Neural cell (in vitro differentiated cells): ENCODE measurements at regions not wholly inside any gene's neighbourhood (a gene's known extent, or its start where the extent isn't known, plus 50 kb on each side); places are given as distances from the start of the nearest gene placed in this dataset.

Source experiments
- H2AFZ ChIP-seq: fragments of 200-600, 300-800 bp; sonication (generic), shearing (Covaris generic); 2 replicates; pipeline ENCODE4 v1.6.0; 2014; ENCODE audit warnings: low read depth, mild to moderate bottlenecking, antibody characterized with exemption, low read length, moderate library complexity
- H3F3A ChIP-seq: fragments of 200-600 bp; shearing (Covaris generic); 2 replicates; pipeline ENCODE4 v1.6.1; 2016; ENCODE audit warnings: mild to moderate bottlenecking, moderate library complexity, mixed read lengths, antibody characterized with exemption, low read length; ENCODE audit not compliant: insufficient read depth, poor library complexity, severe bottlenecking
- H3K27ac ChIP-seq: fragments of 200-600, 300-800 bp; sonication (generic), shearing (Covaris generic); 2 replicates; pipeline ENCODE4 v1.5.1; 2014; ENCODE audit warnings: mild to moderate bottlenecking, low read length, moderate library complexity
- H3K27me3 ChIP-seq: fragments of 300-800, 200-600 bp; sonication (generic), shearing (Covaris generic); 2 replicates; pipeline ENCODE4 v1.6.0; 2014; ENCODE audit warnings: mild to moderate bottlenecking, low read depth, low read length, moderate library complexity; ENCODE audit not compliant: insufficient read depth
- H3K36me3 ChIP-seq: fragments of 300-800, 200-600 bp; sonication (generic), shearing (Covaris generic); 2 replicates; pipeline ENCODE4 v1.5.1; 2014; ENCODE audit warnings: mild to moderate bottlenecking, antibody characterized with exemption, low read length, moderate library complexity; ENCODE audit not compliant: insufficient read depth
- H3K4me2 ChIP-seq: fragments of 300-800, 200-600 bp; sonication (generic), shearing (Covaris generic); 2 replicates; pipeline ENCODE4 v1.6.0; 2014; ENCODE audit warnings: mild to moderate bottlenecking, low read length
- H3K4me3 ChIP-seq: fragments of 300-800, 200-600 bp; sonication (generic), shearing (Covaris generic); 2 replicates; pipeline ENCODE4 v1.5.1; 2014; ENCODE audit warnings: mild to moderate bottlenecking, low read length, moderate library complexity
- H3K79me2 ChIP-seq: fragments of 200-600 bp; shearing (Covaris generic); replicated peaks from 2 replicates; pipeline ENCODE4 v1.6.0; 2014; ENCODE audit warnings: mild to moderate bottlenecking, low read length, moderate library complexity; ENCODE audit not compliant: insufficient read depth
- H3K9ac ChIP-seq: fragments of 300-800, 200-600 bp; sonication (generic), shearing (Covaris generic); 2 replicates; pipeline ENCODE4 v1.6.1; 2016; ENCODE audit warnings: mild to moderate bottlenecking, low read length, mixed read lengths
- H3K9me2 ChIP-seq: fragments of 200-600 bp; shearing (Covaris generic); 2 replicates; pipeline ENCODE4 v1.6.1; 2016; ENCODE audit warnings: mild to moderate bottlenecking, low read length, mixed read lengths; ENCODE audit not compliant: insufficient read depth
- H3K9me3 ChIP-seq: fragments of 200-600, 300-800 bp; sonication (generic), shearing (Covaris generic); 2 replicates; pipeline ENCODE4 v1.6.1; 2016; ENCODE audit warnings: mild to moderate bottlenecking, mixed run types, low read length, moderate library complexity, mixed read lengths
- H4K20me1 ChIP-seq: fragments of 200-600 bp; shearing (Covaris generic); 2 replicates; pipeline ENCODE4 v1.6.1; 2016; ENCODE audit warnings: mild to moderate bottlenecking, mixed run types; ENCODE audit not compliant: insufficient read depth
- EP300 ChIP-seq: fragments of 450-650 bp; conservative IDR thresholded peaks from 2 replicates; pipeline ENCODE4 v1.6.1; 2014; ENCODE audit warnings: antibody characterized with exemption, mild to moderate bottlenecking, moderate library complexity; ENCODE audit not compliant: poor library complexity, severe bottlenecking
- EZH2 ChIP-seq: fragments of 200-600, 300-800 bp; shearing (Covaris generic), sonication (generic); IDR thresholded peaks from 2 replicates; pipeline ENCODE4 v1.6.1; 2014; ENCODE audit warnings: antibody characterized with exemption, low read length, borderline replicate concordance, mild to moderate bottlenecking; ENCODE audit not compliant: insufficient read depth, poor library complexity, severe bottlenecking
- MXI1 ChIP-seq: fragments of 450-650 bp; conservative IDR thresholded peaks from 2 replicates; pipeline ENCODE4 v1.6.1; 2014; ENCODE audit warnings: antibody characterized with exemption, mild to moderate bottlenecking; ENCODE audit not compliant: poor library complexity, severe bottlenecking
- POLR2AphosphoS5 ChIP-seq: IDR thresholded peaks from 2 replicates; pipeline ENCODE4 v1.6.1; 2012
- RAD21 ChIP-seq: fragments of 450-650 bp; conservative IDR thresholded peaks from 2 replicates; pipeline ENCODE4 v1.6.1; 2014; ENCODE audit warnings: antibody characterized with exemption, mild to moderate bottlenecking, moderate library complexity
- REST ChIP-seq: IDR thresholded peaks from 2 replicates; pipeline ENCODE4 v1.6.1; 2012; ENCODE audit warnings: borderline replicate concordance
- SMC3 ChIP-seq: fragments of 450-650 bp; conservative IDR thresholded peaks from 2 replicates; pipeline ENCODE4 v1.6.1; 2014; ENCODE audit warnings: antibody characterized with exemption, mild to moderate bottlenecking, moderate library complexity; ENCODE audit not compliant: poor library complexity
- TAF1 ChIP-seq: IDR thresholded peaks from 2 replicates; pipeline ENCODE4 v1.6.1; 2012; ENCODE audit warnings: low read depth
- TF ChIP-seq, protein P1 (sequence below): fragments of 450-650 bp; IDR thresholded peaks from 2 replicates; pipeline ENCODE4 v1.5.1; 2014; ENCODE audit warnings: antibody characterized with exemption, mild to moderate bottlenecking, moderate library complexity; ENCODE audit not compliant: poor library complexity, severe bottlenecking

DNA sequence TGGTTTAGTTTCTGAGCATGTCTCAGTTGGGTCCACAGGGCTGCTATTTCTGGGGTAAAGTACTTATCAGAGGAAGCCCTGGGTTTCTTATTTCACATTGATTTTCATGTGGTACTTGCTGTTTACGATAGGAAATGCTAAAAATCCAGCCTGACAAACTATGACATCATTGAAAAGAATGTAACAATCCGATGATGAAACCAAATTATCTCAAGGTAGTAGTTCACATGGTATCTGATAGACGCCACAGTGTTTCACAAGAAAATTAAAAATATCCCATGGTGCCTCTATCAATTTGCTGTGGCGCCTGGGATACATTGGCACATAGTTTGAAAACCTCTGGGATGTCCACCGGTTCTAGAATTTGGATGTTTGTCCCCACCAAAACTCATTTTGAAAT is 418.9 kb upstream of the RPS6KA3 start:
- no peaks in the 10 kb centered on the region for H3F3A ChIP-seq
- no peak overlapping the region for H3K27ac ChIP-seq
- H3K79me2 ChIP-seq = no peaks in the 10 kb centered on the region
- H2AFZ ChIP-seq = no peak overlapping the region
- H3K4me3 ChIP-seq = no peak overlapping the region
- H4K20me1 ChIP-seq = no peaks in the 10 kb centered on the region
- no peaks in the 10 kb centered on the region for H3K36me3 ChIP-seq
- H3K9ac ChIP-seq = no peak overlapping the region
- no peaks in the 10 kb centered on the region for H3K9me3 ChIP-seq
- no peak overlapping the region for H3K4me2 ChIP-seq
- TF ChIP-seq POLR2AphosphoS5 (no peak), REST (no peak), SMC3 (no peak), RAD21 (no peak)
- no peaks in the 10 kb centered on the region for H3K9me2 ChIP-seq
- H3K27me3 ChIP-seq = no peaks in the 10 kb centered on the region

DNA sequence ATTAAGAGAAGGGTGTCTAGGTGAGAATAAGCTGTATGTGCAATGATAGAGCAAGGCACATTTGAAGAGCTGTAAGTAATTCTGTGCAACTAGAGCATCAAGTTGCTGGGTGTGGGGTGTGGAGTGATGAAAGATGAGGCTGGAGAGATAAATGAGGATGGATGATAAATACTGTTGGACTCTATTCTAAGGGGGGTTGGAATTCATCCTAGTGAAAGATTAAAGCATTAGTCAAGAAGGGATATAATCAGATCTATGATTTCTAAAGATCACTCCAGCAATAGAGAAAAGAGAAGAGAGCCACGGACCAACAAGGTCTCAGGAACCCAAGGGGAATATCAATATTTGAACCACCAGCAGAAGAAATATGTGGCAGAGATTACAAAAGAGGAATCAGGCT is 415.0 kb upstream of the RPS6KA3 start:
- no peaks in the 10 kb centered on the region for H4K20me1 ChIP-seq
- H3K9me2 ChIP-seq = no peaks in the 10 kb centered on the region
- no peak for TF ChIP-seq EZH2
- no peak for TF ChIP-seq TAF1
- TF ChIP-seq REST = no peak
- no peak for TF ChIP-seq POLR2AphosphoS5
- TF ChIP-seq, protein P1, sequence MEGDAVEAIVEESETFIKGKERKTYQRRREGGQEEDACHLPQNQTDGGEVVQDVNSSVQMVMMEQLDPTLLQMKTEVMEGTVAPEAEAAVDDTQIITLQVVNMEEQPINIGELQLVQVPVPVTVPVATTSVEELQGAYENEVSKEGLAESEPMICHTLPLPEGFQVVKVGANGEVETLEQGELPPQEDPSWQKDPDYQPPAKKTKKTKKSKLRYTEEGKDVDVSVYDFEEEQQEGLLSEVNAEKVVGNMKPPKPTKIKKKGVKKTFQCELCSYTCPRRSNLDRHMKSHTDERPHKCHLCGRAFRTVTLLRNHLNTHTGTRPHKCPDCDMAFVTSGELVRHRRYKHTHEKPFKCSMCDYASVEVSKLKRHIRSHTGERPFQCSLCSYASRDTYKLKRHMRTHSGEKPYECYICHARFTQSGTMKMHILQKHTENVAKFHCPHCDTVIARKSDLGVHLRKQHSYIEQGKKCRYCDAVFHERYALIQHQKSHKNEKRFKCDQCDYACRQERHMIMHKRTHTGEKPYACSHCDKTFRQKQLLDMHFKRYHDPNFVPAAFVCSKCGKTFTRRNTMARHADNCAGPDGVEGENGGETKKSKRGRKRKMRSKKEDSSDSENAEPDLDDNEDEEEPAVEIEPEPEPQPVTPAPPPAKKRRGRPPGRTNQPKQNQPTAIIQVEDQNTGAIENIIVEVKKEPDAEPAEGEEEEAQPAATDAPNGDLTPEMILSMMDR = no peak
- no peak for TF ChIP-seq RAD21
- TF ChIP-seq MXI1 = no peak
- TF ChIP-seq SMC3 = no peak
- TF ChIP-seq EP300 = no peak
- H3K9me3 ChIP-seq = no peaks in the 10 kb centered on the region
- no peaks in the 10 kb centered on the region for H3K27me3 ChIP-seq
- H3F3A ChIP-seq = no peaks in the 10 kb centered on the region
- no peak overlapping the region for H3K9ac ChIP-seq
- no peak overlapping the region for H2AFZ ChIP-seq
- no peak overlapping the region for H3K4me2 ChIP-seq
- H3K79me2 ChIP-seq = no peaks in the 10 kb centered on the region
- H3K36me3 ChIP-seq = no peaks in the 10 kb centered on the region
- no peak overlapping the region for H3K27ac ChIP-seq
- H3K4me3 ChIP-seq = no peak overlapping the region
